ENCODE measurements at regions not wholly inside any gene's neighbourhood (a gene's known extent, or its start where the extent isn't known, plus 50 kb on each side); places are given as distances from the start of the nearest gene placed in this dataset.

DNA sequence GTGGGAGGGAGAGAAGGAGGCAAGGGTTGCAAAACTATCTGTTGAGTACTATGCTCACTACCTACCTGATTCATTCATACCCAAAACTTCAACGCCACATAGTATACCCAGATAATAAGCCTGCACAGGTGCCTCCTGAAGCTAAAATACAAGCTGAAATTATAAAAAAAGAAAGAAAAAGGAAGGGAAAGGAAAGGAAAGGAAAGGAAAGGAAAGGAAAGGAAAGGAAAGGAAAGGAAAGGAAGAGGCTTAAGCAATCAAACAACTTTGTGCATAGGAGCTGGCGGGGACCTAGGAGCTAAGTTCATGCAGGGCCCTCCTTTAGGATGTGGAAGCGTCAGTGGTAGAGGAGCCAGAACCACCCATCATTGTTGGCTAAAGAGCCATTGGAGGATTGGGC is 108.9 kb upstream of the SYNDIG1 start:
- H3K4me3 ChIP-seq (ENCODE audit: low read length), result no peak overlapping the region
- TF ChIP-seq, protein P1, sequence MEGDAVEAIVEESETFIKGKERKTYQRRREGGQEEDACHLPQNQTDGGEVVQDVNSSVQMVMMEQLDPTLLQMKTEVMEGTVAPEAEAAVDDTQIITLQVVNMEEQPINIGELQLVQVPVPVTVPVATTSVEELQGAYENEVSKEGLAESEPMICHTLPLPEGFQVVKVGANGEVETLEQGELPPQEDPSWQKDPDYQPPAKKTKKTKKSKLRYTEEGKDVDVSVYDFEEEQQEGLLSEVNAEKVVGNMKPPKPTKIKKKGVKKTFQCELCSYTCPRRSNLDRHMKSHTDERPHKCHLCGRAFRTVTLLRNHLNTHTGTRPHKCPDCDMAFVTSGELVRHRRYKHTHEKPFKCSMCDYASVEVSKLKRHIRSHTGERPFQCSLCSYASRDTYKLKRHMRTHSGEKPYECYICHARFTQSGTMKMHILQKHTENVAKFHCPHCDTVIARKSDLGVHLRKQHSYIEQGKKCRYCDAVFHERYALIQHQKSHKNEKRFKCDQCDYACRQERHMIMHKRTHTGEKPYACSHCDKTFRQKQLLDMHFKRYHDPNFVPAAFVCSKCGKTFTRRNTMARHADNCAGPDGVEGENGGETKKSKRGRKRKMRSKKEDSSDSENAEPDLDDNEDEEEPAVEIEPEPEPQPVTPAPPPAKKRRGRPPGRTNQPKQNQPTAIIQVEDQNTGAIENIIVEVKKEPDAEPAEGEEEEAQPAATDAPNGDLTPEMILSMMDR (conservative IDR thresholded peaks at IDR 0.05; ENCODE audit: low read depth, low read length), result no peak
- DNase-seq (ENCODE audit: low read depth), result no peak

DNA sequence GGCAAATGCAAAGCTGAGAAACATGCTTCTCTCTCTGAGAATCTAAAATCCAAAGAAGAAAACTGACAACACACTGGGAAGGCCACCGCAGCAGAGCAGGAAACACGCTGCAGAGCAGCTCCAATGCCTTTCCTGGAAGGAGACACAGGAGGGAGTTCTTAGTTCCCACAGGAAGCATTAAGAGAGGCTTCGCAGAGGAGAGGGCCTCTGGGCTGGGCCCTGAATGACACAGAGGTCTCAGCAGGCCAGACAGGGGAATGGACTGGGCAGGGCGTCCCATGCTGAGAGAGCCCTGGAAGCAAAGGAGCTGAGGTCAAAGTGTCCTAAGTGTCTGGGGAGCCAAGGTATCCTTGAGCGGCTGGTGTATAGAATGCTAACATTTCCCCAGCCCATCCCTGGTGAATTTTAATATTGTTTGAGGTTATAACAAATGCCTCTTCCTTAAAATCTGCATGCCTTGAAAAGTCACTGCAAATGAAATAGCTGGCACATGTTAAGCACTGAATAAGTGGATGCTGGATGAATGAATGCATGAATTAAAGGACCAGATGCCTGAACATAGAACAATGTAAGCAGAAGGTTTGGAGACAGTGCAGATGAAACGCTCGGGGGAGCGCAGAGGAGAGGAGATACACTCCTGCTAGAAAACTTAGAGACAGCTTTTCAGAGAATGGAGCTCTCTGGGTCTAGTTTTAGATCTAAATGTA is 110.0 kb upstream of the SYNDIG1 start:
- H3K4me3 ChIP-seq (ENCODE audit: low read length), result no peak overlapping the region
- DNase-seq (ENCODE audit: low read depth), result no peak
- TF ChIP-seq, protein P1 (conservative IDR thresholded peaks at IDR 0.05; ENCODE audit: low read depth, low read length), result no peak

DNA sequence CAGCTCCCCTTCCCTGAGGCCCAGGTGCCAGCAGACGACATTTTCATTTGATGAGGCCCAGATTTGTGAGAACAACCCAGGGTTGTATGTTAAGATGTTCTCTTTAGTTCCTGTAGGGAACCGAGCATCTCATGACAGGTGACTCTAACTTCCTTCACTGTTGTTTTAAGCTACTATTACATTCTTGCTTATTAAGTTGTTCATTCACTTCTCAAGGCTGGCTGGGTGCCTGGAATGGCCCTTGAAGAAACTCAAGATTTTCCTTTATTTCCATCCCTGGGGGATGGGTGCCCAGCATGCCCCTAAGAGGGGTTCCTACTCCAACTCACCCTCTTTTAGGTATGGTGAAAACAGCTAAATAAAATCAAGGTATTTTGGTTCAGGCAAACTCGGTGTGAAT is 111.5 kb upstream of the SYNDIG1 start:
- TF ChIP-seq, protein P1 (conservative IDR thresholded peaks at IDR 0.05; ENCODE audit: low read depth, low read length), result no peak
- no peak overlapping the region for H3K4me3 ChIP-seq (ENCODE audit: low read length)
- no peak for DNase-seq (ENCODE audit: low read depth)

DNA sequence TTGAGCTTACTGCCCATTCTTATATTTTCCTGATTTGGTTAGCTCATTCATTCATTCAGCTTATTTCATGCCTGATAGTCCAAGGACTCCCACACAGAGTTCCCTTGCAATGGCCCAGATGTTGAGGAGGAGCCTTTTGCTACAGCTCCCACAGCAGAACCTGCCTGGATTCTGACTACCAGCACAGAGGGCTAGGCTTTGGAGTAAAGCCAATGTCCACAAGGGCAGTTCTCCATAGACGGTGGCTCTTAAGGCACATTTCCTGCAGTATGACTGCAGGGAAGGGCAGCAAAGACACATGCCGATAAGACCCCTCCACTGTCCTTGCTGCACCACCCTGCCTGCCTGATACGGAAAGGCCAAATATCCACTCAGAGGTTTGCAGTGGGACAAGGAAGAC is 112.3 kb upstream of the SYNDIG1 start:
- no peak overlapping the region for H3K4me3 ChIP-seq (ENCODE audit: low read length)
- no peak for DNase-seq (ENCODE audit: low read depth)
- TF ChIP-seq, protein P1 (conservative IDR thresholded peaks at IDR 0.05; ENCODE audit: low read depth, low read length), result no peak

DNA sequence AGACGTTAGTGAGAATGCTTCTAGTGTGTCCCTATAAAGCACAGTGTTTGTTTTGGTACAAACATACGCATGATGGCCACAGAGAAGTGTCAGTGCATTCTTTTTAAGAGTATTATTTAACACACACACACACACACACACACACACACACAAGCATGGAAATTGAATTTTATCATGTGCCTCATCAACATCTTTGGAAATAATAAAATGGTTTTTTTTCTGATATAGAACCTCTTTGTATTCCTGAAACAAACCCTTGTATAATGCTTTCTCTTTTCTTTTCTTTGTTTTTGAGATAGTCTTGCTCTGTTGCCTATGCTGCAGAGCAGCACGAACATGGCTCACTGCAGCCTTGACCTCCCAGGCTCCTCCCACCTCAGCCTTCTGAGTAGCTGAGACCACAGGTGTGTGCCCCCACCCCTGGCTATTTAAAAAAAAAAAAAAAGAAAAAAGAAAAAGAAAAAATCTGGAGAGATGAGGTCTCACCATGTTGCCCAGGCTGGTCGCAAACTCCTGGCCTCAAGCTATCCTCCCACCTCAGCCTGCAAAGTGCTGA is 116.2 kb upstream of the SYNDIG1 start:
- DNase-seq (ENCODE audit: low read depth), result no peak
- TF ChIP-seq, protein P1 (conservative IDR thresholded peaks at IDR 0.05; ENCODE audit: low read depth, low read length), result no peak
- H3K4me3 ChIP-seq (ENCODE audit: low read length), result no peak overlapping the region

DNA sequence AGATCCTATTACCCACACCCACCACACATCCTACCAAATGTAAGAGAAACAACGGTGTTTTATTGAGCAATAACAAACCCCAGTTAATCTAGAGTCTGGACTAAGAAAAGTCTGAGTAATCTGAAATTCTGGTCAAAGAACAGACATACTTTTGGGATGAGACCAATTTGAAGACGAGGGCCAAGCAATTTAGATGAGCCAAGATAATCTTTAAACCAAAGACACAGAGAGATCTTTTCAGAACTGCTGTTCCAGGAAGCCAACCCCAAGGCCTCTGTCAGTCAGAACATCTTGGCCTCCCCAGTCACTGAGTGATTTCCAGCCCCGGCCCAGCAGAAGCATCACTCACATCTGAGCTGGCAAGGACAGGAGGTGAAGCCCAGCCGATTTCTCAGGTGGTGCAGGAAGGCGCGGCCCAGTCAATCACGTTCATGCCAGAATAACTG is 118.5 kb upstream of the SYNDIG1 start:
- DNase-seq (ENCODE audit: low read depth), result no peak
- H3K4me3 ChIP-seq (ENCODE audit: low read length), result no peak overlapping the region
- TF ChIP-seq, protein P1 (conservative IDR thresholded peaks at IDR 0.05; ENCODE audit: low read depth, low read length), result no peak

DNA sequence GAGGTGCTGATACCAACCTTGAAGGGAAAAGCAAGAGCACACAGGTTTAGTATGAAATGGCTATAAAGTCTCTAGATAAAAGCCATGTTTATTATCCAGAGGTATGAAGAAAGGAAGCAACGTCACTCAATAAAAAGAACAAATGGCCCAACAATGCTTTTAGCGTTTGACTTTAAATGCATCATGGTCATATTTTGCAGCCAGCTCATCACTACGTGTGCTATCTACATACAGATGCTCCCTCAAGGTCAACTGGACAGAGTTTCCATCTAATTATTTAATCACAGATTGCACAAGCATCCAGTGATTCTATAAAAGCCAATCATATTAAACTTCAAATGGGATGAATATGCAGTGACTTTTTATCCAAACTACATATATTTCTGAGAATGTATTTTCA is 127.6 kb upstream of the SYNDIG1 start:
- DNase-seq (ENCODE audit: low read depth), result no peak
- no peak overlapping the region for H3K4me3 ChIP-seq (ENCODE audit: low read length)
- TF ChIP-seq, protein P1 (conservative IDR thresholded peaks at IDR 0.05; ENCODE audit: low read depth, low read length), result no peak

Measured in retinal pigment epithelial cell (primary cell).